Stimulated activated CD8-positive, alpha-beta memory T cell treated with anti-CD3 and anti-CD28 coated beads, Interleukin-4, amount 100 ng/mL, for 48 hours (primary cell): ENCODE measurements at regions not wholly inside any gene's neighbourhood (a gene's known extent, or its start where the extent isn't known, plus 50 kb on each side); places are given as distances from the start of the nearest gene placed in this dataset.

Experiments used
- DNase-seq: peaks from one replicate; pipeline ENCODE4 v3.0.0-alpha.2; 2020

DNA sequence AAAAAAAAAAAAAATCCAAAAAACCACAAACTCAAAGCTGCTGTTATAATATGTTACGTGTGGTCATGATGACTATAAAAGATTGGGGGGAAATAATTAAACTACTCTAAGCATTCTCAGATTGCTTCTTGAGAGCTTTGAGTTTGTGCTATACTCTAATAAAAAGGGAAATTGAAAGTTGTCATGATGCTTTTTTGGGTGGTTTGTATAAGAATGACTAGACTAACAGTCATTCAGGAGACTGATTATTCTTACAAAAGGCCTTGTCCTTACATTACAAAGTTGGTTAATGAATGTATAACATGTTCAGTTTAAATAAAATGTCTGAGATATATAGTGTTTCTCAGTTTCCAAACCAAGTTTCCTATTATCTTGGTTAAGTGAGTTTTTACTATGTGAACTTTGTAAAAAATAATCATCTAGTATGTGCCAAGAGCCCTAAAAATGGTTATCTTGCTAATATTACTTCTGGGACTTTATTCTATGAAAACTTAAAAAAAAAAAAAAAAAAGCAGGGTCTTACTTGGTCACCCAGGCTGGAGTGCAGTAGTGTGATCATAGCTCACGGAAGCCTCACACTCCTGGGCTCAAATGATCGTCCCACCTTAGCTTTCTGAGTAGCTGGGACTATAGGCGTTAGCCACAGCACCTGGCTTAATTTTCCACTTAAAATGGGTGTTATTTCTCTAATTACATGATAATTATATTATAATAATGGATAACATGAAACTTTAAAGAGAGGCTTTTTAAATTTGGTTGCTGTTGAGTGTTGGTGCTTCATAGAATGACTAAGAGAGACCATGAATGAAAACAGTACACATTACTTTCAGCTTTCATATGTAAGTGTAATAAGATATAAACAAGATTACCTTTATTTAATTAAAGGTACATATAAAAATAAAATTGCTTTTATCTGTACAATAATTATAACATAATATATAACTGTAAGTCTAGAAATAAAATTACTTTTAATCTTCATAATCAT is 459.6 kb upstream of the RGS6 start:
- DNase-seq = no peak

DNA sequence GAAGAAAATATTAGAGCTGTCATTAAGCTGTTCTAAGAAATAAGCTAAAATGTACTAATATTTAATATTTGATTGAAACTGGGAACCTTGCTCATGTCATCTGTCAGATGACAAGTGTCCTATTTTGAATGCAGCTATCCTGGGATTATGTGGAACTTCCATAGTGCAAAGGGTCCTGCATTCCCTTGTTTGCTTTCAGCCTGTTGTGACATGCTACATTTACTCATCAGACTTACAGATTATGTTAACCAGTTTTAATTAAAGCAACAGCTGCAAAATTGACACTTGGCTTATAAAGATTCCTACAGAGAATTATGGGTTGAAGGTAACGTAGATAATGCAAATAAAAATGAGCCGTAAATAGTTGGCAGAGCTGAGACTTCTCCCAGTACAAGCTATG is 458.4 kb upstream of the RGS6 start:
- no peak for DNase-seq

GRCh38 chr14:71474301-71475265 is 457.6 kb upstream of the RGS6 start:
- no peak for DNase-seq

DNA sequence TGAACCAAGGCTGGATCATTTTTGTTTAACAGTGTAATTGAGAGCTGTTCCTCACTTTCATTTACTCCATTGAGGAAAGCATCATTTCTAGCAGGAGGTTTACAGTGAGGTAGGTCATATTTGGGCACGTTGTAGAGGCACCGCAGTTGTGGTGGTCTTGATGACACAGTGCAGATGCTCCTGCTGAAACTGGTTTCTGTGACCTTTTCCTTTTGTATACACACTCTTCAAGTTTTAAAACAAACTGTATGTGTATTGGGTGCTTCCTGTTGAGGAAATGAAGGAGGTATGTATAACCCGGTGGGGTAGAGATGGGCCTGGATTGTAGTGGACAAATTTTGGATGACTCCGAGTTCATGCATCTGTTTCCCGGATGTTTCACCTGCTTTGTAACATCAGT is 456.3 kb upstream of the RGS6 start:
- DNase-seq = no peak

DNA sequence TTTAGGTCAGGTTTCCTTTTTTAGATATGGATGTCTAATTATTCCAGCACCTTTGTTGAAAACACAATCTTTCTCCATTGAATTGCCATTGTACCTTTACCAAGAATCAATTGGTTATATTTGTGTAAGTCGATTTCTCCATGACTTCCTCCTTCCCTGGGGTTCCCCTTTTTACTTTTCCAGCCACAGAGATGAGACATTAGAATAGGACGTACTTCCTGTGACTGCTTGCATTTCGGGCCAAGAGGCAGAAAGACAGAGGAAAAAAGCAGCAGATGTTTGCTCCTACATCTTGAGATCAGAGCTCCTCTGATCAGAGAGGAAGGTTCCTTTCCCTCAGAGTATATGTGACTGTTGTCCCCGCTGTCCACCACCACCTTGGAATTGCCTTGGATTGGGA is 453.7 kb upstream of the RGS6 start:
- DNase-seq = no peak

GRCh38 chr14:71481021-71481654 is 451.1 kb upstream of the RGS6 start:
- DNase-seq = no peak

DNA sequence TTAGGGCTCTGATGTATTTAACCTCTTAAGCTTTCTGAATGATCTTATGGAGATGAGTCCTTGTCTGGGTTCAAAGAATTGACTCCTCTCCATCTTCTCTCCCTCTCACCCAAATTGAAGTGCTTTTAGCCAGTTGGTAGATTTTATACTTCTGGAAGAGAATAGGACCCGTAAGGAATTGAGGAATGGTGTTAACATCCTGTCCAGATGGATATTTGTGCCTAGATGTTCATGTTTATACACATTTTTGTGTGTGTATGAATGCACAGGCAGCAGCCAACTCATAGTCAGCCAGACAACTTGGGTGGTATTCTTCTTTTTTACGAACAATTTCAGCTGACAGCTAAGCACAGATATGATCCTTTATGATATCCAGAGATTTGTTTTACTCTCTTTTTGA is 449.6 kb upstream of the RGS6 start:
- no peak for DNase-seq

DNA sequence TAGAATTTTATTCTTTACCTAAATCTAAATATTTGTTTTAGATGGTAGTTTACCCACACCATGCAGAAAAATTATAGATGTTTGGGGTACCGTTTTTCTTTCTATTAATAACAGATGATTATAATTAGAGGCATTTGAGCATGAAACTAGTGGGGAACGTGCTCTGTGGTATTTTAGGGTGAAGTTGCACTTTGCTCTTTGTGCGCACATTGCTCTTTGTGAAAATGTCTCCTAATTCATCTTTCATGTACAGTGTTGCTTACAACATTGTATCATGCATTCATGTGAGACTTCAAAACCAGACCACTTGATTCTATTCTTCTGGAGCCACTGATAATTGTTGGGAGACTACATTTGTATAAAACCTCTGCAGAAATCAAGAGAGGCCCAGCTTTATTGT is 449.1 kb upstream of the RGS6 start:
- DNase-seq = no peak

- no peak for DNase-seq
These were observed 446.4 kb upstream of the RGS6 start for GRCh38 chr14:71485833-71486232.

GRCh38 chr14:71486279-71486678 is 445.9 kb upstream of the RGS6 start:
- DNase-seq = no peak

DNA sequence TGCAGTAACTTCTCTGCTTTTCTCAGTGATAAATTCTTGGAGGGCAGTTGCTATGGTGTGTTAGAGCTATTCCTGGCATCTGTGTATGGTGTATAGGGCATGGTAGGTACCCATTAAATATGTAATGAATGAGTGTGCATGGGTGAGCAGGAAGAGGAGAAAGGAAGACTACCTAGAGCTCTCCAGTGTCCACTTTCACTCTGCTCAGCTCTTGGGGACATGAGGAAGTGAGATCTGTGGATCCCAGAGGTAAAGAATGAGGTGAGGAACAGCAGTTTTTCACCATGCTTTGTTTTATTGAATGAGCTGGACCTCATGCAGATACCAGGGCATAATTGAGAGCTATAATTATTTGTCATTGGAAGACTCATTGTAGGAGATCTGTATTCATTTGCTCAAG is 444.8 kb upstream of the RGS6 start:
- no peak for DNase-seq

DNA sequence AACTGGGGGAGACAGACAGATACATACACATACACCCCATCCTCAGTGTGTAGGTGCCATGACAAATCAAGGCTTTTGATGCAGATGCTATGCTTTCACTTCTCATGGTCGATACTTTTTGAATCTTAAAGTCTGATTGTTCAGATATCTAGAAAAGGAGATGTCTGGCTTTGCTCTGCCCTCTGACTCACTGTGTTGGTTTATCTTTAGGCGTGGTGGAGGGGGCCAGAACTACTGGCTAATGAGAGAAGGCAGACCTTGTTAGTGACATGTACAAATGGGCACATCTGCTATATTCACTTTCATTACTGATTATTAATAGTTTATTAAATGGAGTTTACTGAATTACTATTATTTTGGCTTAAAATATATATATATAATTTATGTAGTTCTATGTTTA is 444.3 kb upstream of the RGS6 start:
- no peak for DNase-seq

- DNase-seq = no peak
These were observed 443.5 kb upstream of the RGS6 start for GRCh38 chr14:71488703-71489191.

DNA sequence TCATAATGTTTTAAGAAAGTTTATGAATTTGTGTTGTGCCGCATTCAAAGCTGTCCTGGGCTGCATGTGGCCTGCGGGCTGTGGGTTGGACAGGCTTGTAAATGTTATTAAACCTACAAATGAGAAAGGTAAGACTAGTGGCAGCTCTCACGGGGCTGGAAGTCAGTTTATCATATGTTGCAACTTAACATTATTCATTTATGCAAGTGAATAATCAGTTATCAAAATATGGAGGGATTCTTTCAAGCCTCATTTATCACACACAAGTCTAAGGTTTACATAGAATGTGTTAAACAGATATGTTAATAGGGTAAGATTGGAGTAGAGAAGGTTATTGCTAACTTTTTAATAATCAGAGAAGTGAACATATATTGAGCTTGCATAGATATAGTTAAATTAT is 442.5 kb upstream of the RGS6 start:
- no peak for DNase-seq

DNA sequence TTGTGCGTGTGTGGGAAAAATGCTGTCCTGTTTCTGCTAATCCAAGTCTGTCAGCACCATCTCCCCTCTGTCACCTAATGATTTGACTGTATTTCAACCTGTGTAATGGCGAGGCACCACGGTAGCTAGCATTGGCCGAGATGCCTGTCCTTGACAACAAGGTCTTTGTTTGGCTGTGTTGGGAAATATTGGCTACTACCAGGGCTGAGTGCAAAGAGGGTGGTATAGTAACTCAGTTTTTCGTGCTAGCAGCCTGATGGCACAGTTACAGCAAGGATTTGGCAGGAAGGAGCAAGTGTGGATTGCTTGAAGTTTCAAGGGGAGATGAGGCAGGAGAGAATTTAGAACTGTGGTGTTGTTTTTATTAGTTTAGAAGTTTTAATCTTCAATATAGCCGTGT is 440.3 kb upstream of the RGS6 start:
- DNase-seq = no peak

DNA sequence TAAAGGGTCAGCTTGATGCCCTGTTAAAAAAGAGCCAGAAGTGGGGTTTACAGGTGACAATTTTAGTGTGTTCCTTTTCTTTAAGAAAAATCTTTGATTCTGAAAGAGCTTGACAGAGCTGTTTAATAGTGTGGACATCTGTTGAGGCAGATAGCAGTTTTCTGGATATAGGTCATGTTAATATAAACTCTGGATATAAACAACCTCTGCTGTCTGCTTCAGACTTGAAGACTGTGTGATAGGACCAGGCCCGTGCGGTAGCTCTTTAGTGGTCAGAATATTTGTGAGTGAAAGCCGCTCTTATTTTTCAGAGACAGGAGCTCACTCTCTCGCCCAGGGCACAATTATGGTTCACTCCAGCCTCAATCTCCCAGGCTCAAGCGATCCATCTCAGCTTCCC is 439.9 kb upstream of the RGS6 start:
- no peak for DNase-seq

- DNase-seq = no peak
These were observed 434.6 kb upstream of the RGS6 start for GRCh38 chr14:71497645-71498086.

GRCh38 chr14:71498212-71498611 is 434.0 kb upstream of the RGS6 start:
- DNase-seq = no peak

DNA sequence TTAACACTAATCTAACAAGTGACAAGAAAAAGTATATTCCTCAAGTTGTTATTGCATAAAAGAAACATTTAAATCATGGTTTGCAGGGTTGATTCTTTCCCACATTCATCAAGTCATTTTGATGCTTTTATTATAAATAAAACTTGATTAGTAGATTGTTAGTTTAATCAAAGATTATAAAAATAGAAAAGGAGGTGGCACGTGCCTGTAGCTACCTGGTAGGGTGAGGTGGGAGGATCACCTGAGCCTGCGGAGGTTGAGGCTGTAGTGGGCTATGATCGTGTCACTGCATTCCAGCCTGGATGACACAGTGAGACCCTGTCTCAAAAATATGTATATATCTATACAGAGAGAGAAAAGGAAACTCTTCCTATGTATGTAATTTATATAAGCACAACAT is 433.2 kb upstream of the RGS6 start:
- no peak for DNase-seq

- no peak for DNase-seq
These were observed 424.5 kb upstream of the RGS6 start for GRCh38 chr14:71507681-71508080.

DNA sequence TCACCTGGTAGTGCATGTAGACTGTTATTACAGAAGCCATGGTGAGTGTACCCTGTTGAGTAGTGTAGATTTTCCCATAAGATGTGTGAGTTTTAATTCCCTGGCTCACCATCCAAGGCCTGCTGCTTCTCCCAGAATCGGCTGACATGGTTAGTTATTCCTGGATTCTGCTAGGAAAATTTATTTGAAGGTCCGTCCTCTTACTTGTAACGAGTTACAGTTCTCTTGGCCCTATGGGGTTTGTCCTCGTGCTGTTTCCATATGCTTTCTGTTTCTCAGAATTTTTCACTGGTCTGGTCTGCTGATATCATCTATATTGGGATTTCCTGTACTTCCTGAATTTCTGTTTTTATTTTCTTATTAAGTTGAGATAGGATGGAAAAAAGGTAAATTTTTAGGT is 423.3 kb upstream of the RGS6 start:
- no peak for DNase-seq

DNA sequence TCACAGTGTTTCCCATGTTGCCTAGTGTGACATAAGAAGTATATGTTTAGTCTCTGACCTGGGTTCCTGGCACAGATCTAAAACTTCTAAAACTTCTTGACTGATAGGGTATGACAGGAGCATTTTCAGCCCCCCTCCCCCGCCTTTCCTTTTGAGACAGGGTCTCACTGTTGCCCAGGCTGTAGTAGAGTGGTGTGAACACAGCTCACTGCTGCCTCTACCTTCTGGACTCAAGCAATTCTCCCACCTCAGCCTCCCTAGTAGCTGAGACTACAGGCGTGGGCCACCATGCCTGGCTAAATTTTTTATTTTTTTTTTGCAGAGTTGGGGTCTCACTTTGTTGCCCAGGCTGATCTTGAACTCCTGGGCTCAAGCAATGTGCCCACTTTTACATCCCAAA is 421.1 kb upstream of the RGS6 start:
- DNase-seq = no peak
